SK-N-MC (cell line): ENCODE measurements at regions not wholly inside any gene's neighbourhood (a gene's known extent, or its start where the extent isn't known, plus 50 kb on each side); places are given as distances from the start of the nearest gene placed in this dataset.
A peak's percentile ranks its signal among the peaks of the same experiment; 100 is the strongest.

Experiments
- DNase-seq: peaks from one replicate; pipeline ENCODE4 v3.0.0-alpha.2; 2011; ENCODE audit warnings: low read depth, low spot score
- H3K27ac ChIP-seq: fragments of 200-600 bp; sonication (generic); 2 replicates; pipeline ENCODE4 v1.5.1; 2016; ENCODE audit warnings: mixed run types
- H3K36me3 ChIP-seq: fragments of 200-600 bp; sonication (generic); 2 replicates; pipeline ENCODE4 v1.6.1; 2017; ENCODE audit warnings: antibody characterized with exemption, low read length, mixed read lengths; ENCODE audit not compliant: insufficient read depth
- H3K4me3 ChIP-seq: fragments of 200-600 bp; sonication (generic); 2 replicates; pipeline ENCODE4 v1.5.1; 2016
- H3K9ac ChIP-seq: fragments of 200-600 bp; sonication (generic); 2 replicates; pipeline ENCODE4 v1.8.0; 2017; ENCODE audit warnings: mixed run types, mixed read lengths; ENCODE audit not compliant: insufficient read length
- H3K9me3 ChIP-seq: fragments of 200-600 bp; sonication (generic); 2 replicates; pipeline ENCODE4 v1.6.1; 2017; ENCODE audit warnings: low read depth, mild to moderate bottlenecking, antibody characterized with exemption, low read length, moderate library complexity, mixed read lengths
- EZH2 ChIP-seq: fragments of 200-600 bp; sonication (generic); IDR thresholded peaks from one replicate; pipeline ENCODE4 v1.6.1; 2017; ENCODE audit warnings: antibody characterized with exemption
- FOXP2 ChIP-seq: optimal IDR thresholded peaks from 2 replicates; pipeline ENCODE3; 2011; ENCODE audit warnings: mild to moderate bottlenecking, moderate library complexity; ENCODE audit not compliant: insufficient read depth; ENCODE audit errors: extremely low read length, control extremely low read depth
- POLR2AphosphoS5 ChIP-seq: IDR thresholded peaks from 2 replicates; pipeline ENCODE4 v1.6.1; 2012; ENCODE audit warnings: mild to moderate bottlenecking, low read depth, low read length, borderline replicate concordance

DNA sequence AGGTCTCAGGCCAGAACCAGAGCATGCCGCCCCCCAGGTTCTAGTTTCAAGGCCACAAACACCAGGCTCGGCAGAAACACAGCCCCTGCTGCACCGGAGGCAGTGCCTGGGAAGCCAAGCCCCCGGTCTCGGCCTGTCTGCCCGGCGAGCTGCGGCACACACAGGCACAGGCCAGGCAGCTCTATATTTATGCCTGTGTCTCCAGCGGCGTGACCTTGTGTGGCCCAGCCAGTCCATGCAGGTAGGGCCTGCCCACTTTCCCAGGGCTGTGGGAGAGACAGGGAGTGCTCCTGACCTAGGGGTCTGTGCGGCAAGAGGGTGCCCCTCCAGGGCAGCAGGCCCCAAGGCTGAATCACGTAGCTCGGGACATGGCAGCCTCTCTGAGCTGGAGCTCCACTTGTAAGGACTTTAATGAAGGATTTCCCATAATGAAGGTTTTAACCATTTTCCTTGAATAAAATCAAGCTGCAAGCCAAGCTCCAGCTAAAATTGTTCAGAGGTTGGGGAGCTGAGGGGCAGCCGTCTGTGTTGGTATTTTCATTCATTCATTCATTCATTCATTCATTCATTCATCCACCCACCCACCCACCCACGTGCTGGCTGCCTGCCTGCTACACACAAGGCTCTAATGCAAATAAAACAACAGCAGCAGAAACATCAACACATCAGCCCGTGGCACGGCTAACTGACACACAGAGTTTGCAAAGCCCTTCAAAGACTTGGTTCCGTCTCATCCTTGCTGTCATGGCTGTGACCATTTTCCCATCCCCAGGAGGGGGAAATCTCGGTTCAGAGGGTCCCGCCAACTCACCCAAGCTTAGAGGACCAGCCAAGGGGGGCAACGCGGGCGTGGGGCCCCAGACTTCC, 92.0 kb downstream of the RFLNA start:
- no peak overlapping the region for H3K27ac ChIP-seq
- TF ChIP-seq POLR2AphosphoS5 (no peak), FOXP2 (no peak), EZH2 (no peak)
- no peak overlapping the region for H3K9ac ChIP-seq
- H3K9me3 ChIP-seq: no peaks in the 10 kb centered on the region
- no peak for DNase-seq
- peaks cover 6% of the 10 kb centered on the region; the same call in 1 of the 2 replicates for H3K36me3 ChIP-seq
- no peak overlapping the region for H3K4me3 ChIP-seq

DNA sequence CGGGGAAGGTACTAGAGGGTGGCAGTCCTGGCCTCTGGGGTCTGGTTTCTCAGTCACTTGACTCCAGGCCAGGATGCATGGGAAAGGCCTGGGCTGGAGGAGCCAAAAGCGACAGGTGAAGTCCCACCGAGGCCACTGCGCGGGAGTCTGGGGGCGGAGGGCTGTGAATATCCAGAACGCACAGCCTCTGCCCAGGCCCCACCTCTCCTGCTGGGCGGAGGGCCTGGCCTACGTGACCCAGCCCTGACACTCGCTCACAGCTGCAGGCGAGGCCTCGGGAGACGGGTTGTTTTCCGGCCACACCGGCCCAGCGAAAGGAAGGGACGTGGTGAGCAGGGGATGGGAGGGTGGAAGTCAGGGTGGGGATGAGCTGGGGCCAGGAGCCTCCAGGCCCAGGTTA, 91.2 kb downstream of the RFLNA start:
- no peak for DNase-seq
- TF ChIP-seq FOXP2 (no peak), EZH2 (no peak), POLR2AphosphoS5 (no peak)
- Histone ChIP-seq H3K9me3 (no peaks in the 10 kb centered on the region), H3K27ac (no peak overlapping the region), H3K36me3 (peaks cover 6% of the 10 kb centered on the region; the same call in 1 of the 2 replicates), H3K9ac (no peak overlapping the region), H3K4me3 (no peak overlapping the region)

DNA sequence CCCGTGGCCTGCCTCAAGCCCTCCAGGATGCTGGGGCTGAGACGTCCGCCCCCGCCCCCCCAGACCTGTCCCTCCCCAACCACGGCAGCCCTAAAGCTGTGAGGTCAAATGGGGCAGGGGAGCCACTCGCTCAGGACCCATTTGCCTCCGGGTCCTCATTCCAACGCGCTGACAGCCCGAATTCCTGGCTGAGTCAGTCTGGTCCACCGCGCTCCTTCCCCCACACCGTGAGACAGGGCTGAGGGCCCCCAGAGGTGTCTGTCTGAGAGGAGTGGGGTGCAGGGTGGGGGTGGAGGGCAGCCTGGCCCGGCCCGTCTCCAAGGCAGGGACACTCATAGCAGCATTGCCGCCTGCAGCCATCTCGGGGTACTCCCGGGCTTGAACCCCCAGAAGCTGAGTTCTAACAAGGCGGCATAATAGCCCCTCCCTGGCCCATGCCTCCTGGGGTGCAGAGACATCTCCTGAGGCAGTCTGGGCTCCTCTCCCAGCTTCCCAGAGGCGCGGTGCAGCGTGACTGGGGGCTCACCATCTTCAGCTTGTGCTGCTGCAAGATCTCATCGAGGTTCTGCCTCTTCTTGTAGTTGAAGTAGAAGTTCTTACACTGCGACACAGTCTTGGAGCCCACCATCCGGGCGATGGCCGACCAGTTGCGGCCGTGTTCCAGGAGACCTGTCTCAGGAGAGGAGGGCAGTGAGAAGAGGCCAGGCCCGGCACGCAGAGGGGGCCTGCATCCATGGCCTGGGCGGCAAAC, 90.5 kb downstream of the RFLNA start:
- DNase-seq: no peak
- peak overlapping the region; percentile 5 for H3K9ac ChIP-seq
- no peak overlapping the region for H3K27ac ChIP-seq
- H3K9me3 ChIP-seq: no peaks in the 10 kb centered on the region
- no peak overlapping the region for H3K4me3 ChIP-seq
- TF ChIP-seq POLR2AphosphoS5 (no peak), FOXP2 (no peak), EZH2 (no peak)
- H3K36me3 ChIP-seq: peaks cover 6% of the 10 kb centered on the region; the same call in 1 of the 2 replicates

GRCh38 chr12:124384299-124384894, 89.5 kb downstream of the RFLNA start:
- TF ChIP-seq FOXP2: no peak
- TF ChIP-seq POLR2AphosphoS5: no peak
- no peak for TF ChIP-seq EZH2
- Histone ChIP-seq H3K4me3 (no peak overlapping the region), H3K27ac (no peak overlapping the region)

GRCh38 chr12:124383028-124383427, 88.1 kb downstream of the RFLNA start:
- no peak for DNase-seq
- TF ChIP-seq FOXP2 (no peak), EZH2 (no peak), POLR2AphosphoS5 (no peak)
- H3K4me3 ChIP-seq: no peak overlapping the region
- no peak overlapping the region for H3K9ac ChIP-seq
- H3K9me3 ChIP-seq: no peaks in the 10 kb centered on the region
- peaks cover 6% of the 10 kb centered on the region; the same call in 1 of the 2 replicates for H3K36me3 ChIP-seq
- no peak overlapping the region for H3K27ac ChIP-seq

More at GRCh38 chr12:124384299-124384894, 89.5 kb downstream of the RFLNA start:
- no peaks in the 10 kb centered on the region for H3K9me3 ChIP-seq
- H3K9ac ChIP-seq: no peak overlapping the region
- peaks cover 6% of the 10 kb centered on the region; the same call in 1 of the 2 replicates for H3K36me3 ChIP-seq
- no peak for DNase-seq

DNA sequence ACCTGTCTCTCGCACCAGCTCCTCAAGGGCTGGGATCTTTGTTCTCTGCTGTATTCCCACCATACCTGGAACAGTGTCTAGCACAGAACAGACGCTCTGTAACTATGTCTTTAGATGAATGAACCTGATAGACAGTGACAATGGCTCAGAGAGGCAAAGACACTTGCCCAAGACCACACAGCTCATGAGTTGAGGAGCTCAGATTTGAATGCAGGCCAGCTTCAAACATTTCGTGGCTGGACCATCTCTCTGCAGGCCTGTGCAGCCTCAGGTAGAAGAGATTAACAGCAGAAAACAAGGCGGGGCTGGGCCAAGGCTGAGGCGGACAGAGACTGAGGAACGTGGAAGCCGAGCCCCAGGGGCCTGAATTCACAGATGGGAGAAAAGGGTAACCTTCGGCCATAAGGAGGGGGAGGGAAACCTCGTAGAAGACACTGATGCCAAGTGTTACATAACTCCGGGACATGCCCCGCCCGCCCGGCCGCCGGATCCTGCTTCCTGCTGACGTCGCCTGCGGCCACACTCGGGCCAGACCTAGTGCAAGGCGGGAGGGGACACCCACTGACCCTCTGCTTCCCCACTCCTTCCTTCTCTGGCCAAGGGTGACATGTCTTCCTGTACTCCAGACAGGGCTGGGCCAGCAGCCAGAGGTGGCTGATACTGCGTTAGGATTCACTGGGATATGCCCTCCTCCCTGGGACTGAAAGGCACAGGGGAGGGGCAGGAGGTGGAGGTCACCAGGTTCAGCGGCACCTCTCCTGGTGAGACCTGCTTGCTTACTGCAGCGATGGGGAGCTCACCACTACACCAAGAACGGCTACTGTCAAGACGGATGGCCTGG, 86.8 kb downstream of the RFLNA start:
- H3K27ac ChIP-seq: no peak overlapping the region
- no peak for DNase-seq
- TF ChIP-seq EZH2 (no peak), POLR2AphosphoS5 (no peak), FOXP2 (no peak)
- no peak overlapping the region for H3K9ac ChIP-seq
- no peaks in the 10 kb centered on the region for H3K9me3 ChIP-seq
- peaks cover 10% of the 10 kb centered on the region; the same call in 1 of the 2 replicates for H3K36me3 ChIP-seq
- H3K4me3 ChIP-seq: no peak overlapping the region

- Histone ChIP-seq H3K9ac (no peak overlapping the region), H3K27ac (no peak overlapping the region)
Observed at GRCh38 chr12:124380796-124381455, 86.0 kb downstream of the RFLNA start.

More at GRCh38 chr12:124380796-124381455, 86.0 kb downstream of the RFLNA start:
- DNase-seq: no peak
- TF ChIP-seq POLR2AphosphoS5 (no peak), EZH2 (no peak), FOXP2 (no peak)
- H3K4me3 ChIP-seq: no peak overlapping the region
- peaks cover 10% of the 10 kb centered on the region; the same call in 1 of the 2 replicates for H3K36me3 ChIP-seq
- no peaks in the 10 kb centered on the region for H3K9me3 ChIP-seq
